ENCODE measurements at regions not wholly inside any gene's neighbourhood (a gene's known extent, or its start where the extent isn't known, plus 50 kb on each side); places are given as distances from the start of the nearest gene placed in this dataset.

- DNase-seq, result no peak
These were observed 805.9 kb downstream of the TLE1 start for GRCh38 chr9:80883426-80883825.

DNA sequence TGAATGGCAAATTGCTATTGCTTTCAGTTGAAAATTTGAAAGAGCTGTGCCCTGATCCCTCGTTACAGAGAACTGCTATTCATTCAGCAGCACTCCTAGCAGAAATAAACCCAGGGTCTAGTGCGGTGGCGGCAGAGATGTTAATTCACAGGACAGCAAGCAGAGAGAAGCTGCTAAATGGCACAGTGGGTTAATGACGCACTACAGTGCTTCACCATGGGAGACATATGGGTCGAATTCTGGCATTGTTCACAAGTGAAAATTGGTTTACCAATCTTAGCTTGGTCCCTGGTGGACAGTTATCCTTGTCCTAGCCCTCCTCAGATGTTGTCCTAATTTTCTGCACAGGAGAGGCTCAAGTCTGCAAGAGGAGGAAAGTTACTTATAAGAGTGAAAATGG lies 807.4 kb downstream of the TLE1 start:
- DNase-seq, result no peak

DNA sequence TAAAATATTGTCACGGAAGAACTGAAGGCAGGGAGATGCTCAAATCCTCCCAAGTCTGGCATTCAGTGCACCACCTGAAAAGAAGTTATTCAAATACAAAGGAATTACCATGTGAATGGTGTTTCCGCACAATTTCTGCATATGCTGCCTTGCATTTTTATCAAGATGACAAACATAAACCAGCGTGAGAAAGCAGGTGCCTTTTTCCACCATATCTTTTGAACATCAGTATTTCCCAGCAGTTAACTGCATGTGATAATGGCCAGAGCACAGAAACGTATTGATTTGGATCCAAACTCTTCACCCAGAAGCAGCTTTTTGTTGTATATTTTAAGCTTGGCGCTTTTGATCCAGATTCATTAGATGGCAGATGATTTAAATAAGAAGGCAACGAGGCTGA lies 808.0 kb downstream of the TLE1 start:
- no peak for DNase-seq

DNA sequence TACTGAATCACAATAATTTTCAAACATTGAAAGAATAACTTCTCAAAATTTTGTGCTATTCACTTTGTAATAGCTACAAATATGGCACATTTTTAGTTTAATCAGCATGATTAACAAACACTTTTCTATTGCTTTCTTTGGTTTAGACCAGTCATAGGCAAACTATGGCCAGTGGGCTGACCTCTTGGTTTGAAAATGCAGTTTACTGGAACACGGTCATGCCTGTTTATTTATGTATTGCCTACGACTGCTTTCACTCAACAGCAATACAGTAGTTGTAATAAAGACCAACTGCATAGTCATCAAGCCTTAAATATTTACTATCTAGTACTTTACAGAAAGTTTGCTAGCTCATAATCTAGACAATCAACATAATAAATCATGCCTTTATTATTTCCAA lies 810.8 kb downstream of the TLE1 start:
- DNase-seq, result no peak

DNA sequence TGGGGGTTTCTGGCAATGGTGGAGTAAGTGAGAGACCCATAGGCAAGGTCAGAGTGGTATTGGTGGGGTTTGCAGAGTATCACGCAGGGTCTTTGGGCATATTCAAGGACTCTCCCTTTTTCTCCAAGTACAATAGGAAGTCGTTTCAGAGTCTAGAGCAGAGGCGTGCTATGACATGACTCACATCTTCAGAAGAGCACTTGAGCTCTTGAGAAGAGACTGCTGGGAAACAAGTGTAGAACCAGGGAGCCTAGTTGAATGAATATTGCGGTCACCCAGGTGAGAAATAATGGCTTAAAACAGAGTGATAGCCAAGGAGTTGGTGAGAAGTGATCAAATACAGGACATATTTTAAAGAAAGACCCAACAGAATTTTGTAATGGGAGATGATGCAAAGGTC lies 813.4 kb downstream of the TLE1 start:
- DNase-seq, result no peak

DNA sequence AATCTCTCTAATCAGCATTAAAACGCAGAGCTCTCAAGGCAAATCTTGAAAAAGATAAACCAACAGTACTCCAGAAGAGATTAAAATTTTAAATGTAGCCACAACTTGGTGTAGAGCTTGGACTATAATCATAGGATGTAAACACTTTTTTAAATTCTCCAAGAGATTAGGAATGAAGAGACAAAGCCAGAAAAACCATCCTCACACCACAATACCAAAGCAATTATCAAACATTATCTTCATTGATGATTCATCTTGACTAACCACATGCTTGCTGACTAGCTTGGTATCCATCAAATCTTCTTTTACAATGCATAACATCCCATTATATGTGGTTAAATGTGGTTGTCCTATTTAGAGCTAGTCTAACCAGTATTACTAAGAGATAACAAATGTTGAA lies 815.1 kb downstream of the TLE1 start:
- no peak for DNase-seq

DNA sequence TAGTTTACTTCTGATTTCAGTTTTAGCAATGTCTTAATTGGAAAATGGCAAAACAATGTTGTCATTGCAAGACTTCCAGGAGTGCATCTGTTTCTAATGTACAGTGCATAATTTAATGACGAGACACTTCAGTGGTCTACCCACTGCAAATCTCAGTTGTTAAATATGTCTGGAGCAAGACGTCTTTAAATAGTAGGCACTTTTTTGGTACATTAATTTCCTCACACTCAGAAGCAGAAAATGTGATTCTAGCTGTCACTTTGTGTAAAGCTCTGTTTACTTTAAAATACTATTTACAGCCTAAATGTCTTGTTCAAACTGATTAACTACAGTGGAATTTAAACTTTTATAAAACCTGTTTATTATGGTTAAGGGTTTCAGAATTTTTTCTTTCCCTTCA lies 815.5 kb downstream of the TLE1 start:
- no peak for DNase-seq

GRCh38 chr9:80871596-80871995 lies 817.8 kb downstream of the TLE1 start:
- DNase-seq, result no peak

DNA sequence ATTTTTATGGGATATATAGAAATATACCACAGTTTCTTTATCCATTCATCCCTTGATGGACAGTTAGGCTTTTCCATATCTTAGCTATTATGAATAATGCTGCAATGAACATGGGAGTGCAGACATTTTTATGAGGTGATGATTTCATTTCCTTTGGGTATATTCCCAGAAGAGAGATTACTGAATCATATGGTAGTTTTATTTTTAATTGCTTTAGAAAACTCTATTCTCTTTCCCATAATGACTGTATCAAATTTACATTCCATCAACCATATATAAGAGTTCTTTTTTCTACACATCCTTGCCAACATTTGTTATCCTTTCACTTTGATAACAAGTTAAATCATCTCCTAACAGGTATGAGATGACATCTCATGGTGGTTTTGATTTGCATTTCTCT lies 821.6 kb downstream of the TLE1 start:
- no peak for DNase-seq

DNA sequence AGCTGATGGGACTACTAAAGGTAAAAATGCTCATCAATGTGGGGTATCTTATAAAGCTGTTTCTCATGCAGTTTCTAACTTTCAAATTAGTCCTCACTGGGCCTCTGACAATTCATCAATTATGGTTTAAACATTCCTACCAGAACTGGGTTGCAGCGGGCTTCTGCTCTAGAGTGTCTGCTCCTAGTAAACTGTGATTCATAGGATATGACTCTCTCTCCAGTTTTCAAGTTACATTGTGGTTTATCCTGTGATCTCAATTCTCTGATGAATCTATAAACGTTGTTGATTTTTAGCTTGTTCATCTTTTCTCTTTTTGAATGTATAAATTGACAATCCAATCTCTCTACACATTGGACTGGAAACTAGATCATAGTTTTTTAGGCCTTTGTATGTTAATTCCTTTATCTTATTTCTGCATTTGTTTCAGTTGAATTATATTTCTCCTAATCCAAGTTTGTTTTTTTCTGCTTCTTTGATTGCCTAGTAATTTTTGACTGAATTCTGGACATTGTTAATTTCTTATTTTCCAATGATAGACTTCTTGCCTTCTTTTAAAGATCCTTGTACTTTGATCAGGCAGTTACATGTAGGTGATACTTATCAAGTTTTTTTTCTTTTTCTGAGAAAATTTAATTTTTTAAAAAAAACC lies 822.6 kb downstream of the TLE1 start:
- no peak for DNase-seq

DNA sequence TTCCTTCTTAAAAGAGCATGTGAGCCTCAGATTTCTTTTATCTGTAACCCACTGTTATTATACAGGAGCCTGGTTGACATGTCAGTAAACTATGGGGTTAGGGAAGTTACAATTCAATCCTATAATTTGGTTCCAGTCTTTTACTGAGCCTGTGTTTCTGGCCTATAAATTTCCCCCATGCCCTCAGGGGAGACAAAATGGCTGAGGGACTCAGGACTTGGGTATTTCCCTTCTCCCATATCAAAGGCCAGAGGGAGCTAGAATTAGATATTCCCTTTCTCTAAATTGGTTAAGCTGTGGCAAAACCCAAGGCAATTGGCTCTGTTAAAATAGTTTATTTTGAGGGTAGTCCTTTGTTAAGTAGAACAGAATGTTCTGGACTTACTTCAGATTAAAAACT lies 823.2 kb downstream of the TLE1 start:
- no peak for DNase-seq

- DNase-seq, result no peak
These were observed 846.3 kb downstream of the TLE1 start for GRCh38 chr9:80843028-80843427.

- DNase-seq, result no peak
These were observed 847.0 kb downstream of the TLE1 start for GRCh38 chr9:80842389-80842788.

GRCh38 chr9:80841888-80842287 lies 847.5 kb downstream of the TLE1 start:
- no peak for DNase-seq

- no peak for DNase-seq
These were observed 849.3 kb downstream of the TLE1 start for GRCh38 chr9:80839821-80840675.

DNA sequence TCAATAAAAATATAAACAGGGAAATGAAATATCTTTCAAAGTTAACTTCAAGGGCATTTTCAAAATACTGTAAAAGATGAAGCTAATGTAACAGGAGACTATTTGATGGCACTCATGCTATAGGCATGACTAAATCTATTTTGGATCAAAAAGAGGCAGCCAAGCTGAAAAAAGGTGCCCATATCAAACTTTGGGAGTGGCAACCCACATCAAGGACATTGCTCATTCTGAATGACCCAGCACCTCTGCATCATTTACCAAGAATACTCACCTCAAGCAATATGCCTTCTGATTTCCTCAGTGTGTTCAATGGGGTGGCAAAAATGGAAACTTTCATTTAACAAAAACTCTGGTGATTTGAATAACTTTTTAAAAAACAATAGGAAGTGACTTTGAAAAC lies 853.3 kb downstream of the TLE1 start:
- no peak for DNase-seq

DNA sequence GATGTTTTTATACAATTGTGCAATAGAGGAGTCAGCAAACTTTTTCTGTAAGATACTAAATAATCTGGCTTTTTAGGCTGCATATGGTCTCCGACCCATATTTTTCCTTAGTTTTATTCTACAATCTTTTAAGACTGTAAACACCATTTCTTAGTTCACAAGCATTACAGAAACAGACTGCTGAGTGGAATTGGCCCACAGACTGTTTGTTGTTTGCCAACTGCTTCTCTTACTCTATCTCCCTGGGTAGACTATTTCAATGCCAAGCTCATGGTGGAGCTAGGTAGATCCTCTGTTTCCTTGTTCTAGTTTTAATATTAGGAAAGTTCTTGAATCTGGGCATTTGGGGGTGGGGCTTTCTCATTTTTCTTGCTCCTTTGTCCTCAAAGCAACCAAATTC lies 857.6 kb downstream of the TLE1 start:
- no peak for DNase-seq

- DNase-seq, result no peak
These were observed 877.7 kb downstream of the TLE1 start for GRCh38 chr9:80811656-80812055.

DNA sequence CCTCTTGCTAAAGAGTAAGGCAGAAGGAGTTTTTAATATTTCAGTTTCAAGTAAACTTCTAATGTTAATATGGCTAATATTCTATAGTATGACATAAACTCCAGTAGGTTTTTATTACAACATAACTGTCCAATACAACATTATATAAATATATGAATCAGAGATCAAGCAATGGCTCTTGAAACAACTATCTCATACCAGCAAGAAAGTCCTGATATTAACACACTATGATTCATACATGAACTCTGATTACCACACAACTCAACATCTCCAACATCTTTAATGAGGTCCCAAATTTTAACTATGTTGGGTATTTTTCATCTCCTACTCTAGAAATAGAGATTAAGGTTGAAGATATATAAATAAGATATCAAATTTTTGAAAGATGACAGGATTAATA lies 878.3 kb downstream of the TLE1 start:
- DNase-seq, result no peak

- no peak for DNase-seq
These were observed 882.7 kb downstream of the TLE1 start for GRCh38 chr9:80806671-80807070.

GRCh38 chr9:80804873-80805272 lies 884.5 kb downstream of the TLE1 start:
- DNase-seq, result no peak

DNA sequence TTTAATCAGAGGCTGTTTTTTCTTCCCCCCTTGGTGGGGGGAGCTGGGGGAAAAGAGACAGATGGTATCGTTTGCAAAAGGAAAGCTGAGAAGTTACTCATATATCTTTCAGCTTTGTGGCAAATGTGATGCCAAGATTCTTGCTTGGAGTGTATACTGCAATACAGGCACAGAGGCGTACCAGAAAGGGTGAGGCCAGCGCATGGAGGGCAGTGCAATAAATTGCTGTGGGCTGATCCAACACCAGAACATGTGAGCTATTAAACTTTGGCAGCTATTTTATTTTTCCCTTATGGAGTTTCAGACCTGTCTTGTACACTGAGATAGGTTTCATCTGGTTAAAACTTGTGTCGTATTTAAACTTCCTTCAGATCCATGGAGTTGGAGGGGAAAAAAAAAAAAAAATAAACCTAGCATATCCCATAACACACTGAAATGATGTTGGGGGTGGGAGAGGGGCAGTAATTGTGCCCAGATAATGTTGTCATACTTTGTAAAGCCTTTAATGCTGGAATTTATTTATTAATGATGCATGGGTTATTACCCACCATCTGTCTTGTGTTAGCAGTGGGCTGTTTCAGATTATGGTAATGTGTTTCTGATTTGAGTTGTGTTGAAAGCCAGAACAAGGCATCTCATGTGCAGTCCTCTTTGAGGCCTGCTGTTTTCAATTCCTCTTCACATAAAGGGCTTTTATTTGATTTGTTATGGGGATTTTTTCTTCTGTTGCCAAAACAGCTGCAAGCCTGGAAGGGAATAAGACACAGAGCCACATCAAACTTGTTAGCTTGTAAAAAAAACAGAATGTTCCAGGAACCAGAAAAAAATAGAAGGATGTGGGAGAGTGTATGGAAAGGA lies 891.3 kb downstream of the TLE1 start:
- no peak for DNase-seq

GRCh38 chr9:80797101-80797829 lies 892.1 kb downstream of the TLE1 start:
- no peak for DNase-seq

Measured in activated CD4-positive, alpha-beta T cell treated with anti-CD3 and anti-CD28 coated beads, Interleukin-2, amount 50 U/mL, for 4 hours (primary cell).